Astrocyte (in vitro differentiated cells and primary cell): ENCODE measurements at regions not wholly inside any gene's neighbourhood (a gene's known extent, or its start where the extent isn't known, plus 50 kb on each side); places are given as distances from the start of the nearest gene placed in this dataset.

Experiments used
- EZH2 ChIP-seq: IDR thresholded peaks from 2 replicates; pipeline ENCODE4 v1.6.1; 2012; ENCODE audit warnings: mild to moderate bottlenecking, low read length, inconsistent platforms; ENCODE audit not compliant: insufficient read depth
- TF ChIP-seq, protein P1 (sequence below): IDR thresholded peaks from 2 replicates; pipeline ENCODE4 v1.5.1; 2011; ENCODE audit warnings: low read depth, mild to moderate bottlenecking, inconsistent platforms, low read length, moderate library complexity; ENCODE audit not compliant: insufficient read depth

DNA sequence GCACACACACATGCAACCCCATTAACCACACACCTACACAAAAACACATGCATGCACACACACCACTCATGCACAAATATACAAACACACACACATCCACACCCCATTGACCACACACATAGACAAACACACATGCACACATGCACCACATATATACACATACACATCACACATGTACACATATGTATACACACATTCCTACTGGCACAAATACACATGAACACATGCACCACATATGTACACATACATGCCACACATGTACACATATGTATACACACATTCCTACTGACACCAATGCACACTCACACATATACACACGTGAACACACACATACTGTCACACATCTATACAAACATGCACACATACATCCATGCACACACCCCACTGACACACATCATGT lies 212.5 kb upstream of the PPP2R2D start:
- no peak for TF ChIP-seq EZH2
- TF ChIP-seq, protein P1, sequence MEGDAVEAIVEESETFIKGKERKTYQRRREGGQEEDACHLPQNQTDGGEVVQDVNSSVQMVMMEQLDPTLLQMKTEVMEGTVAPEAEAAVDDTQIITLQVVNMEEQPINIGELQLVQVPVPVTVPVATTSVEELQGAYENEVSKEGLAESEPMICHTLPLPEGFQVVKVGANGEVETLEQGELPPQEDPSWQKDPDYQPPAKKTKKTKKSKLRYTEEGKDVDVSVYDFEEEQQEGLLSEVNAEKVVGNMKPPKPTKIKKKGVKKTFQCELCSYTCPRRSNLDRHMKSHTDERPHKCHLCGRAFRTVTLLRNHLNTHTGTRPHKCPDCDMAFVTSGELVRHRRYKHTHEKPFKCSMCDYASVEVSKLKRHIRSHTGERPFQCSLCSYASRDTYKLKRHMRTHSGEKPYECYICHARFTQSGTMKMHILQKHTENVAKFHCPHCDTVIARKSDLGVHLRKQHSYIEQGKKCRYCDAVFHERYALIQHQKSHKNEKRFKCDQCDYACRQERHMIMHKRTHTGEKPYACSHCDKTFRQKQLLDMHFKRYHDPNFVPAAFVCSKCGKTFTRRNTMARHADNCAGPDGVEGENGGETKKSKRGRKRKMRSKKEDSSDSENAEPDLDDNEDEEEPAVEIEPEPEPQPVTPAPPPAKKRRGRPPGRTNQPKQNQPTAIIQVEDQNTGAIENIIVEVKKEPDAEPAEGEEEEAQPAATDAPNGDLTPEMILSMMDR = no peak
